Gastrocnemius medialis (tissue), 4 donors: ENCODE measurements at regions not wholly inside any gene's neighbourhood (a gene's known extent, or its start where the extent isn't known, plus 50 kb on each side); places are given as distances from the start of the nearest gene placed in this dataset.

Experiments
- ATAC-seq, 2 donors: fragments of 150-250 bp; one replicate each; pipeline ENCODE4 v1.9.1; 2016
- DNase-seq, 2 donors: peaks; one replicate each; pipeline ENCODE4 v3.0.0-alpha.2; 2019
- H3K27ac ChIP-seq, 4 donors: fragments of 200-600 bp; sonication (generic); 1 replicate in 1 of 4; 2 replicates in 3 of 4; pipeline ENCODE4 v1.5.1; 2016 to 2018; ENCODE audit warnings: mild to moderate bottlenecking in 2 of 4, moderate library complexity in 1 of 4
- H3K27me3 ChIP-seq, 3 donors: fragments of 200-600 bp; sonication (generic) in 2 of 3; 1 replicate in 1 of 3; 2 replicates in 2 of 3; pipeline versions ENCODE4 v1.5.1 to v1.6.0; 2016 to 2019; ENCODE audit warnings: mild to moderate bottlenecking in 1 of 3, moderate library complexity in 1 of 3
- H3K36me3 ChIP-seq, 2 donors: fragments of 200-600 bp; sonication (generic) in 1 of 2; one replicate each; pipeline ENCODE4 v1.5.1; 2017 to 2018
- H3K4me1 ChIP-seq, 2 donors: fragments of 200-600 bp; sonication (generic) in 1 of 2; one replicate each; pipeline ENCODE4 v1.5.1; 2016 to 2017; ENCODE audit warnings: mild to moderate bottlenecking in 2 of 2
- H3K4me3 ChIP-seq, 4 donors: fragments of 200-600 bp; sonication (generic) in 3 of 4; 1 replicate in 1 of 4; 2 replicates in 3 of 4; pipeline ENCODE4 v1.5.1; 2016 to 2019; ENCODE audit warnings: mild to moderate bottlenecking in 2 of 4
- H3K9me3 ChIP-seq, 3 donors: fragments of 200-600 bp; sonication (generic) in 2 of 3; 1 replicate in 1 of 3; 2 replicates in 2 of 3; pipeline ENCODE4 v1.5.1; 2016 to 2019
- CTCF ChIP-seq, 5 experiments: fragments of 450-650 bp in 3 of 5; fragments of 200-600 bp in 2 of 5; sonication (generic) in 2 of 5; IDR thresholded peaks in 4 of 5; conservative IDR thresholded peaks in 1 of 5; 1 replicate in 4 of 5; 2 replicates in 1 of 5; pipeline ENCODE4 v1.5.1; 2016 to 2019; ENCODE audit warnings: antibody characterized with exemption in 5 of 5, mild to moderate bottlenecking in 3 of 5, moderate library complexity in 3 of 5
- POLR2A ChIP-seq, 2 donors: fragments of 450-650 bp; IDR thresholded peaks; one replicate each; pipeline ENCODE4 v1.6.1; 2017; ENCODE audit warnings: antibody characterized with exemption in 2 of 2, mild to moderate bottlenecking in 2 of 2, moderate library complexity in 2 of 2
- in situ Hi-C, 4 donors: fragments of 200-750 bp; cut with MboI; loops; one replicate each; pipeline versions ENCODE4 v1.15.0 to v1.8.0; 2017; ENCODE audit warnings: low sequenced_read_pairs in 4 of 4
- intact Hi-C: fragments of 100-400 bp; cut with DNase I; formaldehyde crosslinking; loops from one replicate; pipeline ENCODE4 v1.15.1; 2023; ENCODE audit warnings: low total_unique reads

GRCh38 chr11:95514416-95515110 lies 275.0 kb downstream of the FAM76B start:
- in situ Hi-C loops (loop anchor here in 1 of 4 donors (10.0 kb wide), 1 partner anchor 250 kb away; no protein-coding TSS in a partner anchor), intact Hi-C loops (loop anchor here (5.0 kb wide), 1 partner anchor 193 kb away; no protein-coding TSS in a partner anchor)
- no peak for TF ChIP-seq POLR2A (IDR thresholded peaks at IDR 0.05)
- TF ChIP-seq CTCF (IDR thresholded peaks at IDR 0.05 in 4 of 5, conservative IDR thresholded peaks at IDR 0.05 in 1 of 5) = no peak
- Histone ChIP-seq H3K27ac (no peak overlapping the region), H3K27me3 (no peaks in the 10 kb centered on the region), H3K4me3 (no peak overlapping the region), H3K9me3 (no peaks in the 10 kb centered on the region), H3K36me3 (no peaks in the 10 kb centered on the region), H3K4me1 (peaks cover 0 to 7% of the 10 kb centered on the region in 2 donors)
- DNase-seq (no peak), ATAC-seq (no peak)

- ATAC-seq (peak; percentile 69 to 72), DNase-seq (peak; percentile 25 to 41)
- Histone ChIP-seq H3K9me3 (no peaks in the 10 kb centered on the region), H3K36me3 (no peaks in the 10 kb centered on the region), H3K4me3 (no peak overlapping the region), H3K4me1 (peaks cover 0 to 7% of the 10 kb centered on the region in 2 donors), H3K27ac (peak overlapping the region; percentile 14 to 67 (median 38)), H3K27me3 (no peaks in the 10 kb centered on the region)
- intact Hi-C loops = loop anchor here (5.0 kb wide), 1 partner anchor 195 kb away; no protein-coding TSS in a partner anchor
- in situ Hi-C loops = loop anchor here in 1 of 4 donors (10.0 kb wide), 1 partner anchor 248 kb away; no protein-coding TSS in a partner anchor
- TF ChIP-seq CTCF (IDR thresholded peaks at IDR 0.05 in 4 of 5, conservative IDR thresholded peaks at IDR 0.05 in 1 of 5) (no peak), POLR2A (IDR thresholded peaks at IDR 0.05) (no peak)
These were observed 276.9 kb downstream of the FAM76B start for GRCh38 chr11:95512682-95513081.

GRCh38 chr11:95512177-95512576 lies 277.4 kb downstream of the FAM76B start:
- ATAC-seq (peak; percentile 67 to 68), DNase-seq (peak; percentile 14 to 48)
- H3K4me1 ChIP-seq = peaks cover 0 to 7% of the 10 kb centered on the region in 2 donors
- peak overlapping the region; percentile 14 to 67 (median 38) for H3K27ac ChIP-seq
- no peak overlapping the region for H3K4me3 ChIP-seq
- intact Hi-C loops (loop anchor here (5.0 kb wide), 1 partner anchor 195 kb away; no protein-coding TSS in a partner anchor), in situ Hi-C loops (loop anchor here in 1 of 4 donors (10.0 kb wide), 1 partner anchor 247 kb away; no protein-coding TSS in a partner anchor)
- TF ChIP-seq CTCF (IDR thresholded peaks at IDR 0.05 in 4 of 5, conservative IDR thresholded peaks at IDR 0.05 in 1 of 5) (no peak), POLR2A (IDR thresholded peaks at IDR 0.05) (no peak)
- no peaks in the 10 kb centered on the region for H3K27me3 ChIP-seq
- H3K9me3 ChIP-seq = no peaks in the 10 kb centered on the region
- H3K36me3 ChIP-seq = no peaks in the 10 kb centered on the region

GRCh38 chr11:95508219-95508890 lies 277.4 kb upstream of the SESN3 start:
- no peak for TF ChIP-seq CTCF (IDR thresholded peaks at IDR 0.05 in 4 of 5, conservative IDR thresholded peaks at IDR 0.05 in 1 of 5)
- no peak for TF ChIP-seq POLR2A (IDR thresholded peaks at IDR 0.05)
- H3K9me3 ChIP-seq = no peaks in the 10 kb centered on the region
- intact Hi-C loops = no loop called here
- H3K4me3 ChIP-seq = no peak overlapping the region
- H3K4me1 ChIP-seq = peaks cover 0 to 5% of the 10 kb centered on the region in 2 donors
- peak; percentile 57 to 72 for ATAC-seq
- peak overlapping the region in 2 of 4 donors; percentile 12 to 16 for H3K27ac ChIP-seq
- in situ Hi-C loops = no loop called here
- peak in 1 of 2 donors; percentile 21 for DNase-seq
- H3K27me3 ChIP-seq = no peaks in the 10 kb centered on the region
- H3K36me3 ChIP-seq = no peaks in the 10 kb centered on the region
